H9 (cell line): ENCODE measurements at regions not wholly inside any gene's neighbourhood (a gene's known extent, or its start where the extent isn't known, plus 50 kb on each side); places are given as distances from the start of the nearest gene placed in this dataset.

Experiments used
- DNase-seq: peaks from one replicate; pipeline ENCODE4 v3.0.0-alpha.2; 2017
- H2AFZ ChIP-seq: one replicate; pipeline ENCODE4 v1.6.1; 2013; ENCODE audit warnings: mild to moderate bottlenecking, low read length, control low read depth, moderate library complexity
- H2AK5ac ChIP-seq: 2 replicates; pipeline ENCODE4 v1.6.1; 2013; ENCODE audit warnings: low read length, control low read depth, mixed read lengths; ENCODE audit not compliant: insufficient read length
- H2BK120ac ChIP-seq: one replicate; pipeline ENCODE4 v1.6.1; 2013; ENCODE audit warnings: low read depth, mild to moderate bottlenecking, low read length, control low read depth, inconsistent platforms; ENCODE audit not compliant: poor library complexity, severe bottlenecking
- H2BK12ac ChIP-seq: 2 replicates; pipeline ENCODE4 v1.6.1; 2013; ENCODE audit warnings: low read length, control low read depth, mixed read lengths, low read depth; ENCODE audit not compliant: insufficient read length
- H2BK15ac ChIP-seq: 2 replicates; pipeline ENCODE4 v1.6.1; 2013; ENCODE audit warnings: low read depth, low read length, control low read depth
- H2BK20ac ChIP-seq: one replicate; pipeline ENCODE4 v1.6.1; 2013; ENCODE audit warnings: low read depth, mild to moderate bottlenecking, low read length, control low read depth, inconsistent platforms; ENCODE audit not compliant: poor library complexity, severe bottlenecking
- H2BK5ac ChIP-seq: 2 replicates; pipeline ENCODE4 v1.6.1; 2013; ENCODE audit warnings: low read length, control low read depth, mixed read lengths; ENCODE audit not compliant: insufficient read length
- H3K14ac ChIP-seq: 2 replicates; pipeline ENCODE4 v1.6.1; 2013; ENCODE audit warnings: low read length, control low read depth; ENCODE audit not compliant: insufficient read depth
- H3K18ac ChIP-seq: 2 replicates; pipeline ENCODE4 v1.6.1; 2013; ENCODE audit warnings: low read depth, mild to moderate bottlenecking, mixed read lengths, low read length, control low read depth; ENCODE audit not compliant: insufficient read length
- H3K23ac ChIP-seq: 2 replicates; pipeline ENCODE4 v1.6.1; 2013; ENCODE audit warnings: low read length, control low read depth, mixed read lengths, low read depth; ENCODE audit not compliant: insufficient read length
- H3K23me2 ChIP-seq: 2 replicates; pipeline ENCODE4 v1.6.1; 2013; ENCODE audit warnings: low read depth, mild to moderate bottlenecking, mixed read lengths, low read length, control low read depth; ENCODE audit not compliant: insufficient read length, poor library complexity, severe bottlenecking
- H3K27ac ChIP-seq: 2 replicates; pipeline ENCODE4 v1.5.1; 2013; ENCODE audit warnings: low read length, control low read depth, mixed read lengths, low read depth; ENCODE audit not compliant: insufficient read length
- H3K27me3 ChIP-seq: 2 replicates; pipeline ENCODE4 v1.6.1; 2013; ENCODE audit warnings: low read length, control low read depth, inconsistent platforms; ENCODE audit not compliant: insufficient read depth
- H3K4ac ChIP-seq: 2 replicates; pipeline ENCODE4 v1.6.1; 2013; ENCODE audit warnings: low read depth, mild to moderate bottlenecking, control low read depth, inconsistent platforms, low read length, moderate library complexity
- H3K4me1 ChIP-seq: 2 replicates; pipeline ENCODE4 v1.6.1; 2013; ENCODE audit warnings: low read length, control low read depth, inconsistent platforms; ENCODE audit not compliant: insufficient read depth
- H3K4me2 ChIP-seq: 2 replicates; pipeline ENCODE4 v1.6.1; 2013; ENCODE audit warnings: low read length, control low read depth, mixed read lengths; ENCODE audit not compliant: insufficient read length, insufficient read depth
- H3K56ac ChIP-seq: 2 replicates; pipeline ENCODE4 v1.6.1; 2013; ENCODE audit warnings: low read depth, mild to moderate bottlenecking, mixed read lengths, low read length, control low read depth; ENCODE audit not compliant: insufficient read length
- H3K79me1 ChIP-seq: 2 replicates; pipeline ENCODE4 v1.6.1; 2013; ENCODE audit warnings: low read depth, mild to moderate bottlenecking, moderate library complexity, low read length, control low read depth, inconsistent platforms; ENCODE audit not compliant: insufficient read depth, poor library complexity, severe bottlenecking
- H3K79me2 ChIP-seq: 2 replicates; pipeline ENCODE4 v1.6.1; 2013; ENCODE audit warnings: low read length, control low read depth, inconsistent platforms; ENCODE audit not compliant: insufficient read depth
- H3K9ac ChIP-seq: 2 replicates; pipeline ENCODE4 v1.6.1; 2013; ENCODE audit warnings: low read length, control low read depth, mixed read lengths; ENCODE audit not compliant: insufficient read length; ENCODE audit errors: extremely low read depth
- H3K9me3 ChIP-seq: one replicate; pipeline ENCODE4 v1.6.1; 2013; ENCODE audit warnings: low read depth, low read length, inconsistent platforms; ENCODE audit not compliant: control insufficient read depth
- H3T11ph ChIP-seq: one replicate; pipeline ENCODE4 v1.6.1; 2013; ENCODE audit warnings: mild to moderate bottlenecking, low read length, control low read depth, inconsistent platforms
- H4K20me1 ChIP-seq: one replicate; pipeline ENCODE4 v1.6.1; 2013; ENCODE audit not compliant: control insufficient read depth, insufficient read length, insufficient read depth
- H4K5ac ChIP-seq: 2 replicates; pipeline ENCODE4 v1.6.1; 2013; ENCODE audit warnings: low read depth, mild to moderate bottlenecking, mixed read lengths, low read length, control low read depth; ENCODE audit not compliant: insufficient read length
- H4K8ac ChIP-seq: replicated peaks from 2 replicates; pipeline ENCODE4 v1.6.1; 2013; ENCODE audit warnings: low read length, control low read depth, mixed read lengths, low read depth; ENCODE audit not compliant: insufficient read length
- H4K91ac ChIP-seq: 2 replicates; pipeline ENCODE4 v1.6.1; 2013; ENCODE audit warnings: low read depth, mild to moderate bottlenecking, moderate library complexity, mixed read lengths, low read length, control low read depth; ENCODE audit not compliant: insufficient read length
- H3K27ac Mint-ChIP-seq, 3 experiments: 2 replicates in 2 of 3; 3 replicates in 1 of 3; pipeline ENCODE4 v1.8.0; 2020 to 2021; ENCODE audit warnings: mixed read lengths in 3 of 3, mild to moderate bottlenecking in 1 of 3, moderate library complexity in 1 of 3
- H3K27me3 Mint-ChIP-seq: 2 replicates; pipeline ENCODE4 v1.8.0; 2021; ENCODE audit warnings: low read depth, mild to moderate bottlenecking, moderate library complexity, mixed read lengths
- H3K36me3 Mint-ChIP-seq, 3 experiments: 2 replicates in 2 of 3; 3 replicates in 1 of 3; pipeline ENCODE4 v1.8.0; 2020 to 2021; ENCODE audit warnings: low read depth in 3 of 3, mixed read lengths in 3 of 3; ENCODE audit not compliant: insufficient read depth in 1 of 3
- H3K4me1 Mint-ChIP-seq, 2 experiments: 2 replicates each; pipeline ENCODE4 v1.8.0; 2020; ENCODE audit warnings: mixed read lengths in 2 of 2
- H3K4me3 Mint-ChIP-seq, 2 experiments: 2 replicates in 1 of 2; 3 replicates in 1 of 2; pipeline ENCODE4 v1.8.0; 2020 to 2021; ENCODE audit warnings: mild to moderate bottlenecking in 2 of 2, mixed read lengths in 2 of 2, moderate library complexity in 1 of 2
- H3K9me3 Mint-ChIP-seq, 2 experiments: 2 replicates in 1 of 2; 3 replicates in 1 of 2; pipeline ENCODE4 v1.8.0; 2020; ENCODE audit warnings: mild to moderate bottlenecking in 2 of 2, mixed read lengths in 2 of 2, moderate library complexity in 1 of 2
- CTCF ChIP-seq: fragments of 200-600 bp; sonication (generic); conservative IDR thresholded peaks from 3 replicates; pipeline ENCODE4 v1.8.0; 2021; ENCODE audit warnings: antibody characterized with exemption, mild to moderate bottlenecking
- WGBS: extraction: QIAGEN DNeasy Blood & Tissue Kit; methylation state at CpG from one replicate; pipeline ENCODE4 v1.1.7; 2013; ENCODE audit warnings: missing lambda C conversion rate, low lambda C conversion rate, mixed read lengths; ENCODE audit not compliant: insufficient read length; ENCODE audit errors: extremely low coverage; 5-methylcytosine and 5-hydroxymethylcytosine counted together

GRCh38 chr6:34633785-34634184 is 62.8 kb downstream of the ILRUN start:
- Mint-ChIP-seq H3K27me3 (no peaks in the 10 kb centered on the region), H3K9me3 (no peaks in the 10 kb centered on the region), H3K4me1 (no peaks in the 10 kb centered on the region), H3K4me3 (no peak overlapping the region), H3K27ac (no peak overlapping the region), H3K36me3 (peaks cover 2 to 12% (median 3%) of the 10 kb centered on the region in 3 experiments; a peak in 4 of 7 replicates)
- Histone ChIP-seq H3K56ac (no peak overlapping the region), H2AK5ac (no peak overlapping the region), H3K4me2 (no peak overlapping the region), H3K27ac (no peak overlapping the region), H3K9ac (no peak overlapping the region), H2BK12ac (no peak overlapping the region), H3K23me2 (no peaks in the 10 kb centered on the region), H4K20me1 (no peaks in the 10 kb centered on the region), H3K4ac (no peak overlapping the region), H4K91ac (no peak overlapping the region), H2BK5ac (no peak overlapping the region), H2BK20ac (no peak overlapping the region), H3K9me3 (no peaks in the 10 kb centered on the region), H2AFZ (no peak overlapping the region), H4K8ac (no peak overlapping the region), H3K79me2 (no peaks in the 10 kb centered on the region), H3K18ac (no peak overlapping the region), H3K27me3 (no peaks in the 10 kb centered on the region), H3K23ac (no peak overlapping the region), H2BK120ac (no peak overlapping the region), H4K5ac (no peak overlapping the region), H3K4me1 (no peaks in the 10 kb centered on the region), H3K14ac (no peak overlapping the region), H2BK15ac (no peak overlapping the region), H3T11ph (no peak overlapping the region), H3K79me1 (no peaks in the 10 kb centered on the region)
- no peak for TF ChIP-seq CTCF
- DNase-seq, result no peak
- no CpG with 5 or more reads among the region's 2 CpGs for WGBS
